HG03442 (cell line): ENCODE measurements at regions not wholly inside any gene's neighbourhood (a gene's known extent, or its start where the extent isn't known, plus 50 kb on each side); places are given as distances from the start of the nearest gene placed in this dataset.
A peak's percentile ranks its signal among the peaks of the same experiment; 100 is the strongest.

Source experiments
- ATAC-seq: cut with Tn5 transposase; IDR thresholded peaks from one replicate; pipeline ENCODE4 v1.9.1; 2021; ENCODE audit warnings: mild to moderate bottlenecking, moderate library complexity; ENCODE audit not compliant: unreplicated experiment

GRCh38 chrX:39121903-39122302 is 320.6 kb downstream of the MID1IP1 start:
- ATAC-seq: no peak

- no peak for ATAC-seq
Measured at GRCh38 chrX:39125834-39126233, 324.6 kb downstream of the MID1IP1 start.

DNA sequence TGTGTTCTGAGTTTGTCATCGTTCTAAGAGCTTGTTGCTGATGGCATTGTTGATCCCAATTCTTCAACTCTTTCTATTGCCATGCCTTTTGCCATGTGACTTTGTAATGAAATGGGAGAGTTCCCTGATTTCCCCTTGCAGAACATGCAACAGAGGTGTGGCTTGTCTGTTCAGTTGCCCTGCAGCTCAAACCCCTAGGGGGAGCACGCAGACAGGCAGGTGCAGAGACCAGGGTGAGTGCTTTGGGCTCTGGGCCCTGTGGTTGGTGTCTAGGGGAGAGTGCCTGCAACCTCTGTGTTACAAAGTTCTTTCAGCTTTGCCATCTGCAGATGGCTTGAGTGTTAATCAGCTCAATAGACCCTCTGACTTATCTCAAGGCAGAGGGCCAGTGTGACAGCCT is 332.7 kb downstream of the MID1IP1 start:
- ATAC-seq: peak; percentile 61

DNA sequence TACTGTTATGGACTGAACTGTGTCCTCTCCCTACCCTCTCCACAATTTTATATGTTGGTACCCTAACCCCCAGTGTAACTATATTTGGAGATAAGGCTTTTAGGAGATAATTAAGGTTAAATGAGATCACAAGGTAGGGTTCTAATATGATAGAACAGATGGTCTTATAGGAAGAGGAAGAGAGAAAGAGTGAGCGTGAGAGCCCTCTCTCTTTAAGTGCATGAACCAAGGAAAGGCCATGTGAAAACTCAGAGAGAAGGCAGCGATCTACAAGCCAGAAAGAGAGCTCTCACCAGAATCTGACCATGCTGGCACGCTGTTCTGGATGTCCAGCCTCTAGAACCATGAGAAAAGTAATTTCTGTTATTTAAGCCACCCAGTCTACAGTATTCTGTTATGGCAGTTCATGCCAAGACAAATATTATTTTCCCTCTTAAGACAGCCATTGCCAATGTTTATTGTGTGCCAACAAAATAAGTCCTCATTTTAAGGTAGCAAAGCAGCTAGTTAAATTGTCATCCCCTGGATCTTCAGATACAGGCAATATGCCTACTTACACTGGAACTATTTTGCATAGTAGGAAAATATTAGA is 336.2 kb downstream of the MID1IP1 start:
- ATAC-seq: no peak

GRCh38 chrX:39140581-39140980 is 339.3 kb downstream of the MID1IP1 start:
- no peak for ATAC-seq

DNA sequence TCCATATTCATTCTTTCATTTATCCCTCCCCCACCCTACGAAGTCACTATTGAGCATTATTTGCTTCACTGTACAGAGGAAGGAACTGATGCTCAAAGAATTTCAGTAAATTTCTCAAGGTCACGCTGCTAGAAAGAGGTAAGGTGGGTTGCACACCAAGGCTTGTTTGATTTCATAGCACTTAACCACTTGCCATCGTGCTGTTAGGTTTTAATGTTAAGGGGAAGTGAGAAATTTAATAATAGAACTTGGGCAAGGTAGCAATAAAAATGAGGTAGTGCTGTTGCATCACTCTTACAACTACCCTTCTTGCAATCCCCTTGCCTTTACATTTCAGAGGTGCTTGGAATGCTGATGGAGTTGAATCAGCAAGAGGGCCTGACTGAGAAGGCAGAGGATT is 343.1 kb downstream of the MID1IP1 start:
- peak; percentile 67 for ATAC-seq

DNA sequence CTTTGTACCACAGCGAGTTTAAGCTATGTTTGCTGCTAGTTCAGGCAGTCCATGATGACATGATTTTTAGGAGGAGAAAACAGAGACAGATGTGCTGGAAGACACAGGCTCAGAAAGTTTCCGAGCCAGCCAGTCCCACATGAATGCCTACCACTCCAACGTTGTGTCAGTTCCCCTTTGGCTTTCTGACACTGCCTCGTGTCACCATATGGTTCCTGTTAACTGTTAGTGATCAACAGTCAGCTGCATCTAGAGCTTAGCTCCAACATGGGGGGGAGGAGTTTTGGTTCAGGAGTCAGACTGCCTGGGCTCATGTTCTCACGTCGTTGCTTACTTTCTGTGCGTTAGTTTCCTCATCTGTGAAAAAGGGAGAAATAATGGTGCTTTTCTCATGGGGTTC is 343.7 kb downstream of the MID1IP1 start:
- no peak for ATAC-seq

DNA sequence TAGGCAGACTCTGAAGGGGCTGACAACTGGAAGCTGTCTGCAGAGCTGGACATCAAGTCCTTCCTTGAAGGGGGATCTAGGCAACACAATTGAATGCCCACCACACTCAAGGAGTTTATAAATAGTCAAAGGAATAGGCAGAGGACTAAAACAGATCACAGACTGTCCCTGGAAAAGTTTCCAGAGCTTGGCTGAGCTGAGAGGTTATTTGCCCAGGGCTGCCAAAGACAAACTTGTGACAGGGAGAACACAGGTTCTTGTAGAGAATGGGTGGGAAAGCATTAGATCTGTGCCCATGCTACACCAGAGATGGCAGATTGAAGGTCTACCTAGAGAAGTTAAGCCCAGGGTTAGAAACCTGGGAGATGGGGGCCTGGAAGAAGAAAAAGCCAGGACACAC is 344.6 kb downstream of the MID1IP1 start:
- ATAC-seq: no peak

GRCh38 chrX:39149761-39150160 is 348.5 kb downstream of the MID1IP1 start:
- no peak for ATAC-seq

GRCh38 chrX:39150220-39150619 is 349.0 kb downstream of the MID1IP1 start:
- ATAC-seq: no peak

DNA sequence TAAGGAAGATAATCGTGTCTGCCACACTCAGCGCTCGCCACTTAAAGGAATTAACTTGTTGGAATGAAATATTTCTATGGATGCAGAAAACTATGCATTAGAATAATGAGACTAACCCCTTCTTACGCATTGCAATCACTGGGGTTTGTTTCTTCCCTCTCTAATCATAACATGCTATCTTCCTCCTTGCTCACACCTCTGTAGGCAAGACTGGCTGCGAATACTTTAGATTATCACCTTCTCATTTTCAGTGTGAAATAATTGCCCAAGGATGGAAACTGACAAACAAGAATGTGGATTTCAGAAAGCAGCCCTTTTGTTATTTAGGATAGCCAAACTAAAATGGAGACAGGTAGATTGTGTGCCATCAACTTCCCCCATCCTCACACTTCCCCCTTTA is 349.4 kb downstream of the MID1IP1 start:
- ATAC-seq: no peak

- ATAC-seq: no peak
Measured at GRCh38 chrX:39152106-39152649, 350.9 kb downstream of the MID1IP1 start.

- no peak for ATAC-seq
Measured at GRCh38 chrX:39156051-39156450, 354.8 kb downstream of the MID1IP1 start.

DNA sequence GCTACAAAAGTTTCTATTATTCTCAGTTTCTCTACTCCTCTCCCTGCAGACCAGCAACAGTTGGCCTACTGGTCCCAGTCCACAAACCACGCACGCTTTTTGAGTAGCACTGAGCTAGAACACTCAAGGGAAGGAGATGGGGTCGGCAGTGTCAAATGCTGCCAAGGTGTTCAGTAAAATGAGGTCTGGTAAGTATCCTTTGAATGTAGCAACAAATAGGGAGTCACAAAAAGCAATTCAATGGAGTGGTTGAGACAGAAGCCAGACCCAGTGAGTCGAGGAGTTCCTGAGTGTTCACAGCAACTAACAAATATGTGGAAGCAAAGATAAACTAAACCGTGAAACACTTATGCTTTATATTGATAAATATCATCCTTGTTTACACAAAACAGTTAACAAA is 355.7 kb downstream of the MID1IP1 start:
- no peak for ATAC-seq

DNA sequence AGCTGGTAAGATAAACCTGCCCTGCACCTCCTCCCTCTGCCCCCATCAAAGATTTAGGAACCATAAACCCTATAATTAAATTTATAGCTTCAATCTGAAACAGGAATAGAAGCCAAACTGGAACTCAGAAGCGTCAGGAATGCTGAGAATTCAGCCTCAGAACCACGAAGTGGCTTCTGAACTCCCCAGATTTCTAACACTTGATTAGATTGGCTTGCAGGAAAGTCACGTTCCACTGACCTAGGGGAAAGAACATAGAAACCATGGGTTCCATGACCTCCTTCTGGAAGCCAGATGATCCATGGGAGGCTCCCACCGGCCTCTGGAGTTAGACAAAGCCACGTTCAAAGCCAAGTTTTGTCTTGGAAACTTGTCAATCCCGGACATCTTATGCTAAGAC is 356.5 kb downstream of the MID1IP1 start:
- ATAC-seq: no peak

- peak; percentile 31 for ATAC-seq
Measured at GRCh38 chrX:39158801-39159657, 357.8 kb downstream of the MID1IP1 start.

- ATAC-seq: no peak
Measured at GRCh38 chrX:39159921-39160507, 358.8 kb downstream of the MID1IP1 start.

DNA sequence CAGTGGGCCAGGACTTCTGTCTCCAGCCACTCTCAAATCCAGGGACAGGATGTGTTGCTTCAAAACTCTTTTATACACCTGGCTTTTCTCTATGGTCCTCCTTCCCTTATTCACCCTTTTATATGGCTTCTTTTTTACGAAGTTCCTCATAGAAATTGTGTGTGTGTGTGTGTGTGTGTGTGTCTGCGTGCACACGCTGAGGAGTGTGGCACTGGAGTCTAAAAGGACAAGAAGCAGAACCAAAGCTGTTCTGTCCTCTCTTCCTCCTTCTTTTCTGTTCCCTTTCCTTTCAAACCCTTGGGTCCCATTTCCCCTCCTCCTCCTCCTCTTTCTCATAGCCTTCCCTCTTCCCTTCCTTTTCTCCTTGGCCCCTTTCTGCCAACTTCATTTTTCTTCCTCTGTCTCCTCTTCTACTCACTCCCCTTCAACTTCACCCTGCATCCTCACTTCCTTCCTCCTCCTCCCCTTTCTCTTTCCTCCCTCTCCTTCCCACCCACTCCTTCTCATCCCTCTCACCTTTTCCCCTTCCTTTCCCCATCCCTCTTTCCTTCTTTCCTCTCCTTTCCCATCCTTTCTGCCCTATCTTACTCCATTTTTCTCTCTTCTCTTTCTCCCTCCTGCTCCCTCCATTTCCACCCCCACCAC is 360.5 kb downstream of the MID1IP1 start:
- no peak for ATAC-seq

DNA sequence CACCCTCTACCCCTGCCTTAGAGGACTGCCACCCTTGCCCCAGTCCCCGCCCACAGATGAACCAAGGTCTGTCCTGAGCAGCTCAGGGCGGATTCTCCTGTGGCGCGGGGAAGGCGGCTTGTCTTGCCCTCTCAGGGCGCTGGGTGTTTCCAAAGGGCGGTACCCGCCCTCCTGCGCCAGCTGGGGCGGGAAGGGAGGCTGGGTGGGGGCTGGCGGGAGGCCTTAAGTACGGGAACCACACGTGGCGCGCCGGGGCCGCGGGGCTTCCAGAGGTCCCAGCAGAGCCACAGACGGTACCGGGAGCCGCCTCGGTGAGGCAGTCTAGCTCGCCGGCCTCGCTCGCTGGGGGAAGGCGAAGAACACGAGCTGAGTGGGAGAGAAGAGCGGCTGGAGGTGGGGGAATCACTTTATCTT is 361.1 kb downstream of the MID1IP1 start:
- no peak for ATAC-seq

- ATAC-seq: no peak
Measured at GRCh38 chrX:39163581-39164126, 362.4 kb downstream of the MID1IP1 start.

GRCh38 chrX:39164212-39164611 is 363.0 kb downstream of the MID1IP1 start:
- no peak for ATAC-seq
